CD4-positive, alpha-beta T cell treated with Interleukin-6 at 100 ng/mL for 8 hours (primary cell): ENCODE measurements at regions not wholly inside any gene's neighbourhood (a gene's known extent, or its start where the extent isn't known, plus 50 kb on each side); places are given as distances from the start of the nearest gene placed in this dataset.
"Not testable (repeated sequence)": the region's sequence is repeated elsewhere in the genome, so short reads cannot be mapped to it uniquely, and the experiment has no call there.

ENCODE experiments used
- DNase-seq: peaks from one replicate; pipeline ENCODE4 v3.0.0-alpha.2; 2020; ENCODE audit warnings: mixed read lengths, low spot score

DNA sequence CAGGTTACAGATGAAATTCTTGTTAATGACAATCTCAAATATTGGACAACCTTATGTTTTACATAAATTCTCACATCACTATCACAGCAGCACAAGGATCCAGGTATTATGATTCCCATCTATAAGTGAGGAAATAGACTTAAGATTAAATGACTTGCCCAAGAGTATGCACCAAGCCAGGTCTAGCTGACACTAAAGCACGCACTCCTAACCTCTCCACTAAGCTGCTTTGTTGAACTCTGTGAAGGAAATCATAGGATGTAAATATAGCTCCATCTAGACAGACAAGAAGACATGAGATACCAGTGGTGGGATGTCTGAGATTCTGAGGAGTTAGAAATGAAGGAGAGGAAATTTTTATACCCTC, 87.9 kb downstream of the PHLDA1 start:
- DNase-seq: no peak

- not testable (repeated sequence) for DNase-seq
Measured at GRCh38 chr12:75941661-75942060, 89.9 kb downstream of the PHLDA1 start.

GRCh38 chr12:75939016-75939642, 92.4 kb downstream of the PHLDA1 start:
- DNase-seq: no peak

- DNase-seq: no peak
Measured at GRCh38 chr12:75938189-75938588, 93.4 kb downstream of the PHLDA1 start.

- DNase-seq: no peak
Measured at GRCh38 chr12:75937486-75937885, 94.1 kb downstream of the PHLDA1 start.

DNA sequence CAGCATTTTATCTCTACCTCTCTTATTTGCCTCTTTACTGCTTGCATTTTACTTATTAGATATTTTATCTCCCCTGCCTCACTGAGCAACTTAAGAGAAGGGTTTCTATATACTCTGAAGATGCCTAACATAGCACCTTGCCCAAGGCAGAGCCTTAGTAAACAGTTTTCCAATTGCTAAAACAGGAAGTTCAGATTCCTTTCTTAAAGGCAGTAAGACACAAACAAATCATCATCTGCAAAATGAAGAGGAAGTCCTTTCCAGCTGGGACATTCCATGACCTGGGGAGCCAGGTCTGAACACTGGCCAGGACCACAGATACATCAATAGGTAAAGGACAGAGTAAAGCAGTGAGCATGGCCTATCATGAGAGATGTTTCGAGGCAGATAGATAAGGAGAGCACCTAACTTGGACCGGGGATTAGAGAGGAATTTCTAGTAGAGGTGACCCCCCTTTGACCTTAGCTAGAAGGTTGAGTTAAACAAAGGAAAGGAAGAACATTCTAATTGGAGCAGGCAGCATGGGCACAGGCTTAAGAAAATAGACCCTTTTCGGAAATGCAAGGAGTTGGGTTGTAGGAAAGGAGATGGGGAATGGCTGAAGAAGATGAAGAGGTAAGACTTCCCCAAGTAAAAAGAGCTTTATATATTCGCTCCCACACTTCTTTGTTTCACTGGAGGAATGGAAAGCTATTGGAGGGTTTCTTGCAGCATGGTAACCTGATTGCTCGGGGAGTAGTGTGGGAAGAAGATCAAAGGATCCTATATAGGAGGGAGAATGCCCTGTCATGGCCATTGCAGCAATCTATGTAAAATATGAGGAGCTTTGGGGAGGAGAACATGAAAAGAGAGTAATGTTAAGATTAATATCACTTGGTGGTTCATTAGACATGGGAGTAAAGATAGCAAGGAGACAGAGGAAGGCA, 94.8 kb downstream of the PHLDA1 start:
- DNase-seq: no peak

DNA sequence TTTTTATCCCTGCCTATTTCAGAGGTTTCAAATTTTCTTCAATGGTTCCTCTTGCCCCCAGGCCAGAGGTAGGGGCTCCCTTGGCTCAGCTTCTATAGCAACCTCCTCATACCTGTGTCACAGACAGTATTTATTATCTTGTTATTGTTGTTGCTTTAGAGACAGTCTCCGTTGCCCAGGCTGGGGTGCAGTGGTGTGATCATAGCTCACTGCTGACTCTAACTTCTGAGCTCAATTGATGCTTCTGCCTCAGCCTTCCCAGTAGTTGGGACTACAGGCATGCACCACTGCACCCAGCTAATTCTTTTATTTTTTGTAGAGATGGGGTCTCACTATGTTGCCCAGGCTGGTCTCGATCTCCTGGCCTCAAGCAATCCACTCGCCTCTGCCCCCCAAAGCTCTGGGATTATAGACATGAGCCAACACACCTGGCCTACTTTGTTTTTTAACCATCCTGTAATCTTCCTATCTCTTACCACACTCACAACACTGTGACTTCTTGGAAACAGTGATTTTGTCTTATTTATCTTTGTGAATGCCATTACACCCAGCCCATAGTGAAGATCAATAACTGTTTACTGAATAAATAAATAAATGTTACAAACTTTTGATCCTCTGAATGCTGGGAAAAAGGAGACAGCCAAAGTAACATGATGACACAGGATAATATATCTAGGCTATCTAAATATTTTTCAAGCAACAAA, 95.9 kb downstream of the PHLDA1 start:
- no peak for DNase-seq

- DNase-seq: no peak
Measured at GRCh38 chr12:75933101-75933500, 98.5 kb downstream of the PHLDA1 start.

- DNase-seq: no peak
Measured at GRCh38 chr12:75932241-75932640, 99.3 kb downstream of the PHLDA1 start.

- no peak for DNase-seq
Measured at GRCh38 chr12:75923964-75924666, 107.5 kb downstream of the PHLDA1 start.

GRCh38 chr12:75922944-75923642, 108.5 kb downstream of the PHLDA1 start:
- DNase-seq: no peak

DNA sequence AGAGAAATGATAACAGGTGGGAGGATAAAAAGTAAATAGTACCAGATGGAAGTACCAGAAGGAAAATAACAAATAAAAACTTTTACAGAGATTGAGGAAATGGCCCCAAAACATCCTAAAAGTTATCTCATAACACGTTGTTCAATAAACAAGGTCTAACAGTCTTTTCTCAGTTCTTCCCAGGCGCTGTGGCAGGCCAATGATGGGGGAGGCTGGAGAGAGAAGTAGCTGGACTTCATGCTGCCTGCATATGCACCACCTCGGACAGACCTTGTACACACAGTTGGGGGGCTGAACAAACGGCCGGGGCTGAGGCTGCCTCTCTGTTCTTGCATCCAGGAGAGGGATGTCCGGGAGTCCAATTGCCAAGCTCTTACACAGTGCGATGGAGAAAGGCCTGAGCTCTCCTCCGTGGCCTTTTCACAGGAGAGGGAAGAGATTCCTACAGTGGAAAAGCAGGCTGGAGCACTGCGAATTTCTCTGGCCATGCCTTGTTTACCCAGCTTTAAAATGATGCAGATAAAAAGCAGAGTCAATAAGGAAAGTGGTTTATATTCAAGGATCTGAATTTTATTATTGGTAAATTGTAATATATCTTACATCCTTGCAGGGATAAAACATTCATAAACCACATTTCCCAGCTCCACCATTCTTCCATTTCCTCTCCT, 109.8 kb downstream of the PHLDA1 start:
- no peak for DNase-seq

- DNase-seq: peak; percentile 5
Measured at GRCh38 chr12:75917715-75918114, 113.9 kb downstream of the PHLDA1 start.

DNA sequence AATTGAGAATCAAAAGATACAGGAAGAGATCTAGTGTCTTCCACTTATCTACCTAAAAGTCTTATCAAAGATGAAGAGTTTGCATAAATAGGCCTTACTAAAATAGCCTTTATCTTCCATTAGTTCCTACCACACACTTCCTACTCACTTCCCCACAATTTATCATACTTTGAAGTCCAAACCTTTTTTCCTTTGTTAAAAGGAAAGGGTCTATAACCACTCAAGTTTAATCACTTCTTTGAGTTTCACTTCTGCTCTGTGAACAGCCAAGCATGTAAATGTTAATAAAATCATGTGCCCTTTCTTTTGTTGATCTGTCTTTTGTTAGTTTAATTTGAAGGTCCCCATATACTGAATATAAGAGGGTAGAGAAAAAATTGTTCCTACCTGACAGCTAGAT, 114.5 kb downstream of the PHLDA1 start:
- DNase-seq: no peak

- DNase-seq: no peak
Measured at GRCh38 chr12:75913502-75914351, 117.8 kb downstream of the PHLDA1 start.

- no peak for DNase-seq
Measured at GRCh38 chr12:75909714-75910656, 121.6 kb downstream of the PHLDA1 start.

GRCh38 chr12:75908961-75909605, 122.5 kb downstream of the PHLDA1 start:
- DNase-seq: no peak

DNA sequence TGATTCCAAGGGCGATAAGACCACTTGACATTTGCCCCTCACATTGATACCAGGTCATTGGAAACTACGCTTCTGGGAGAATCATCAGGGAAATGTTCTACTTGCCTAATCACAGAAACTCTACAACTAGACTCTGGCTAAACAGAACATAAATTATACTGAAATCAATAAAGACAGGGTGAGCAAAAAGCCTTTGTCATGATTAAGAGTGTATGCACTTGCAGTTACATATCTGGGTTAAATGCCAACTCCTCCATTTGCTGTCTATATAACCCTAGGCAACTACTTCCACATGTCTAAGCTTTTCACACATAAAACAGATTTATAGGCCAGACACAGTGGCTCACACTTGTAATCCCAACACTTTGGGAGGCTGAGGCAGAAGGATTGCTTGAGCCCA, 125.7 kb downstream of the PHLDA1 start:
- no peak for DNase-seq
